ENCODE measurements at regions not wholly inside any gene's neighbourhood (a gene's known extent, or its start where the extent isn't known, plus 50 kb on each side); places are given as distances from the start of the nearest gene placed in this dataset.

DNA sequence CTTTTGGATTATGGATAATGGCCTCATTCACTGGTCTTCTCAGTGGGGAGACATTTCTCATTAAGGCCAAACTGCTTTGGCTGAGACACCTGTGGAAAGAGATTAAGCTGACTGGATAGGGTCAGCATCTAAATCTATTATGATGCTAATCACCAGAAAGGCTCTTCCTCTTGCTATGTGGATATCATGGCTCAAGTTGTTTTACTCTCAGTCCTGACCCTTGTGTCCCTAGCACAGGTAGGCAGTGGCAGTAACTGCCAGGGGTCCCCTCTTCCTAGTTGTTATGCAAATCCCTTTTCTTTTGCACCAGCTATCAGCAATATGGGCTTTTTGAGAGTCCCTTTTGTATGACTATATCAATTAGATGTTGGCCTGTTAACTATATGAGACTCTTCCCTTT lies 335.7 kb upstream of the PLET1 start:
- intact Hi-C loops (cut with micrococcal nuclease) = no loop called here
- no peaks in the 10 kb centered on the region for H4K20me1 ChIP-seq (replicated peaks; ENCODE audit: control insufficient read depth, extremely low read depth, insufficient read depth, low read length)
- no peaks in the 10 kb centered on the region for H3K79me2 ChIP-seq (ENCODE audit: control insufficient read depth, insufficient read depth, low read length)
- no peak for DNase-seq (ENCODE audit: low read depth, low spot score)
- dilution Hi-C loops (cut with MboI; ENCODE audit: extremely low pct_ligation_motif_present, low sequenced_read_pairs) = no loop called here
- H2AFZ ChIP-seq (ENCODE audit: low read depth, low read length) = no peak overlapping the region
- FAIRE-seq = no peak
- no peak overlapping the region for H3K9ac ChIP-seq (replicated peaks; ENCODE audit: extremely low read depth, insufficient read depth, low read length)
- no TSS peak for BruUV-seq (replicated peaks)
- no peak overlapping the region for H3K27ac ChIP-seq (ENCODE audit: insufficient read depth, low read depth, low read length)
- H3K4me2 ChIP-seq (ENCODE audit: insufficient read depth, low read length) = no peak overlapping the region
- TF ChIP-seq POLR2A (IDR thresholded peaks at IDR 0.05; ENCODE audit: low read depth, low read length) = no peak
- H3K9me1 ChIP-seq (replicated peaks; ENCODE audit: control insufficient read depth, extremely low read depth, insufficient read depth, low read length) = no peaks in the 10 kb centered on the region
- ChIA-PET CTCF (interaction anchor here (1.1 to 2.1 kb wide), 2 partner anchors 8 to 693 kb away, joined by 5 to 13 read pairs; no protein-coding TSS in a partner anchor), POLR2A (no interaction called here)
- H3K4me1 ChIP-seq (ENCODE audit: control insufficient read depth, extremely low read depth, insufficient read depth, low read length) = peaks cover 6% of the 10 kb centered on the region
- H3K4me3 ChIP-seq (replicated peaks in 1 of 3; ENCODE audit: insufficient read depth in 1 of 3, low read depth in 1 of 3, low read length in 3 of 3) = no peak overlapping the region
- no peaks in the 10 kb centered on the region for H3K9me3 ChIP-seq (replicated peaks; ENCODE audit: control insufficient read depth, insufficient read depth, low read length)
- H3K36me3 ChIP-seq (ENCODE audit: control insufficient read depth in 2 of 2, extremely low read depth in 1 of 2, insufficient read depth in 2 of 2, low read length in 2 of 2) = no peaks in the 10 kb centered on the region
- H3K27me3 ChIP-seq (ENCODE audit: control insufficient read depth in 2 of 2, insufficient read depth in 2 of 2, low read length in 2 of 2) = peaks cover 0 to 2% of the 10 kb centered on the region in 2 experiments

- Histone ChIP-seq H3K27ac (ENCODE audit: insufficient read depth, low read depth, low read length) (no peak overlapping the region), H3K36me3 (ENCODE audit: control insufficient read depth in 2 of 2, extremely low read depth in 1 of 2, insufficient read depth in 2 of 2, low read length in 2 of 2) (no peaks in the 10 kb centered on the region), H3K4me3 (replicated peaks in 1 of 3; ENCODE audit: insufficient read depth in 1 of 3, low read depth in 1 of 3, low read length in 3 of 3) (no peak overlapping the region), H3K4me1 (ENCODE audit: control insufficient read depth, extremely low read depth, insufficient read depth, low read length) (peaks cover 6% of the 10 kb centered on the region), H3K79me2 (ENCODE audit: control insufficient read depth, insufficient read depth, low read length) (no peaks in the 10 kb centered on the region), H2AFZ (ENCODE audit: low read depth, low read length) (no peak overlapping the region), H4K20me1 (replicated peaks; ENCODE audit: control insufficient read depth, extremely low read depth, insufficient read depth, low read length) (no peaks in the 10 kb centered on the region), H3K9ac (replicated peaks; ENCODE audit: extremely low read depth, insufficient read depth, low read length) (no peak overlapping the region), H3K4me2 (ENCODE audit: insufficient read depth, low read length) (no peak overlapping the region), H3K27me3 (ENCODE audit: control insufficient read depth in 2 of 2, insufficient read depth in 2 of 2, low read length in 2 of 2) (peaks cover 2 to 4% of the 10 kb centered on the region in 2 experiments), H3K9me3 (replicated peaks; ENCODE audit: control insufficient read depth, insufficient read depth, low read length) (no peaks in the 10 kb centered on the region), H3K9me1 (replicated peaks; ENCODE audit: control insufficient read depth, extremely low read depth, insufficient read depth, low read length) (no peaks in the 10 kb centered on the region)
- ChIA-PET POLR2A (no interaction called here), CTCF (interaction anchor here (2.1 kb wide), 1 partner anchor 9 kb away, joined by 13 read pairs; no protein-coding TSS in a partner anchor)
- no peak for FAIRE-seq
- no peak for DNase-seq (ENCODE audit: low read depth, low spot score)
- BruUV-seq (replicated peaks) = no TSS peak
- dilution Hi-C loops (cut with MboI; ENCODE audit: extremely low pct_ligation_motif_present, low sequenced_read_pairs) = no loop called here
- TF ChIP-seq, protein P1, sequence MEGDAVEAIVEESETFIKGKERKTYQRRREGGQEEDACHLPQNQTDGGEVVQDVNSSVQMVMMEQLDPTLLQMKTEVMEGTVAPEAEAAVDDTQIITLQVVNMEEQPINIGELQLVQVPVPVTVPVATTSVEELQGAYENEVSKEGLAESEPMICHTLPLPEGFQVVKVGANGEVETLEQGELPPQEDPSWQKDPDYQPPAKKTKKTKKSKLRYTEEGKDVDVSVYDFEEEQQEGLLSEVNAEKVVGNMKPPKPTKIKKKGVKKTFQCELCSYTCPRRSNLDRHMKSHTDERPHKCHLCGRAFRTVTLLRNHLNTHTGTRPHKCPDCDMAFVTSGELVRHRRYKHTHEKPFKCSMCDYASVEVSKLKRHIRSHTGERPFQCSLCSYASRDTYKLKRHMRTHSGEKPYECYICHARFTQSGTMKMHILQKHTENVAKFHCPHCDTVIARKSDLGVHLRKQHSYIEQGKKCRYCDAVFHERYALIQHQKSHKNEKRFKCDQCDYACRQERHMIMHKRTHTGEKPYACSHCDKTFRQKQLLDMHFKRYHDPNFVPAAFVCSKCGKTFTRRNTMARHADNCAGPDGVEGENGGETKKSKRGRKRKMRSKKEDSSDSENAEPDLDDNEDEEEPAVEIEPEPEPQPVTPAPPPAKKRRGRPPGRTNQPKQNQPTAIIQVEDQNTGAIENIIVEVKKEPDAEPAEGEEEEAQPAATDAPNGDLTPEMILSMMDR (IDR thresholded peaks at IDR 0.05; ENCODE audit: extremely low read depth in 1 of 2, insufficient read depth in 1 of 2, low read depth in 1 of 2, low read length in 2 of 2) = no peak
- TF ChIP-seq GATA2 (IDR thresholded peaks at IDR 0.05; ENCODE audit: insufficient read depth, insufficient read length, low read depth, low read length) = no peak
- TF ChIP-seq JUN (IDR thresholded peaks at IDR 0.05; ENCODE audit: borderline replicate concordance, insufficient read depth, insufficient read length, low read depth) = no peak
- no peak for TF ChIP-seq MYC (IDR thresholded peaks at IDR 0.05; ENCODE audit: low read depth, low read length)
- TF ChIP-seq POLR2A (IDR thresholded peaks at IDR 0.05; ENCODE audit: low read depth, low read length) = no peak
- no peak for TF ChIP-seq MAX (IDR thresholded peaks at IDR 0.05; ENCODE audit: insufficient read depth, insufficient read length)
- TF ChIP-seq EZH2 (IDR thresholded peaks at IDR 0.05; ENCODE audit: borderline replicate concordance, low read depth, low read length, severe bottlenecking) = no peak
- TF ChIP-seq POLR2AphosphoS5 (IDR thresholded peaks at IDR 0.05; ENCODE audit: insufficient read depth, low read depth, low read length) = no peak
- no peak for TF ChIP-seq FOS (IDR thresholded peaks at IDR 0.05; ENCODE audit: borderline replicate concordance, insufficient read depth, low read length)
- intact Hi-C loops (cut with micrococcal nuclease) = no loop called here
Measured at GRCh38 chr11:112597286-112597790, 336.7 kb upstream of the PLET1 start.
